K562 (cell line): ENCODE measurements at regions not wholly inside any gene's neighbourhood (a gene's known extent, or its start where the extent isn't known, plus 50 kb on each side); places are given as distances from the start of the nearest gene placed in this dataset.

Experiments used
- ATAC-seq: fragments of 200-7000 bp; cut with Tn5 transposase; 3 replicates; pipeline ENCODE4 v1.9.1; 2020; ENCODE audit warnings: moderate library complexity
- BruUV-seq: library from RNA; stranded (reverse); fragments of 400-500 nt; replicated peaks from 2 replicates; lab custom pipeline; 2021; lab: Mats Ljungman, UMichigan
- CTCF ChIA-PET: fragments of 300-600 bp; formaldehyde crosslinking; extraction: SDS; loops from one replicate; lab custom pipeline; 2021; ENCODE audit warnings: low intra/inter-chr PET ratio; lab: Yijun Ruan, JAX
- POLR2A ChIA-PET: fragments of 300-600, 350-650 bp; sonication (Branson Sonifier 250); formaldehyde crosslinking; extraction: SDS; loops from one replicate; lab custom pipeline; 2021; ENCODE audit warnings: antibody characterized with exemption, inconsistent platforms; lab: Yijun Ruan, JAX
- DNase-seq, 4 experiments: peaks; one replicate each; pipeline versions ENCODE4 v3.0.0 to v3.0.0-alpha.2; 2011 to 2018; ENCODE audit warnings: low spot score in 3 of 4, mixed read lengths in 3 of 4; ENCODE audit errors: extremely low read depth in 1 of 4
- FAIRE-seq: peaks from 2 replicates; lab custom pipeline; 2011; peaks lifted over from hg19 to GRCh38; lab: Jason Lieb, UNC
- H2AFZ ChIP-seq: 2 replicates; pipeline ENCODE4 v1.6.0; 2011; ENCODE audit warnings: low read depth, low read length, control low read depth, inconsistent platforms
- H3K27ac ChIP-seq: fragments of 200-600 bp; 3 replicates; pipeline ENCODE4 v1.8.0; 2011; ENCODE audit warnings: low read depth, mild to moderate bottlenecking, control low read depth, inconsistent platforms, low read length, moderate library complexity, mixed read lengths; ENCODE audit errors: extremely low read depth
- H3K27me3 ChIP-seq, 2 experiments: fragments of 300-600 bp in 1 of 2; 2 replicates in 1 of 2; 3 replicates in 1 of 2; pipeline versions ENCODE4 v1.6.0 to v1.8.0; 2011; ENCODE audit warnings: inconsistent platforms in 2 of 2, low read length in 2 of 2, mild to moderate bottlenecking in 1 of 2, mixed read lengths in 1 of 2, moderate library complexity in 1 of 2; ENCODE audit not compliant: control insufficient read depth in 2 of 2, insufficient read depth in 2 of 2
- H3K36me3 ChIP-seq: fragments of 300-600 bp; 3 replicates; pipeline ENCODE4 v1.8.0; 2011; ENCODE audit warnings: mild to moderate bottlenecking, low read length, inconsistent platforms; ENCODE audit not compliant: control insufficient read depth, insufficient read depth
- H3K4me1 ChIP-seq, 2 experiments: fragments of 200-600 bp in 1 of 2; replicated peaks in 1 of 2; 2 replicates in 1 of 2; 3 replicates in 1 of 2; pipeline versions ENCODE4 v1.5.1 to v1.8.0; 2011; ENCODE audit warnings: inconsistent platforms in 2 of 2, low read length in 2 of 2, mild to moderate bottlenecking in 1 of 2, mixed read lengths in 1 of 2, moderate library complexity in 1 of 2; ENCODE audit not compliant: control insufficient read depth in 2 of 2, insufficient read depth in 2 of 2
- H3K4me2 ChIP-seq: 2 replicates; pipeline ENCODE4 v1.6.1; 2011; ENCODE audit warnings: low read length, control low read depth, inconsistent platforms, mixed read lengths; ENCODE audit not compliant: insufficient read depth
- H3K4me3 ChIP-seq: fragments of 200-600 bp; sonication (generic), shearing (Covaris generic); 2 replicates; pipeline ENCODE4 v1.5.1; 2016; ENCODE audit warnings: control low read depth, inconsistent platforms
- H3K79me2 ChIP-seq: fragments of 200-600 bp; 3 replicates; pipeline ENCODE4 v1.8.0; 2011; ENCODE audit warnings: low read length, inconsistent platforms; ENCODE audit not compliant: control insufficient read depth, insufficient read depth
- H3K9ac ChIP-seq, 2 experiments: 2 replicates each; pipeline versions ENCODE4 v1.6.0 to v1.6.1; 2011; ENCODE audit warnings: low read depth in 2 of 2, low read length in 2 of 2, control low read depth in 1 of 2, inconsistent platforms in 1 of 2, mild to moderate bottlenecking in 1 of 2, mixed read lengths in 1 of 2; ENCODE audit not compliant: insufficient read depth in 1 of 2
- H3K9me1 ChIP-seq: one replicate; pipeline ENCODE4 v1.6.0; 2011; ENCODE audit warnings: inconsistent platforms, mild to moderate bottlenecking, low read length, moderate library complexity; ENCODE audit not compliant: control insufficient read depth, insufficient read depth
- H3K9me3 ChIP-seq: replicated peaks from 2 replicates; pipeline ENCODE4 v1.5.1; 2011; ENCODE audit warnings: low read depth, low read length, inconsistent platforms; ENCODE audit not compliant: control insufficient read depth, insufficient read depth
- H4K20me1 ChIP-seq: replicated peaks from 2 replicates; pipeline ENCODE4 v1.6.1; 2011; ENCODE audit warnings: low read length, inconsistent platforms, mixed read lengths; ENCODE audit not compliant: control insufficient read depth, insufficient read depth
- SMAD2 ChIP-seq: fragments of 150-350 bp; IDR thresholded peaks from 2 replicates; pipeline ENCODE4 v1.6.1; 2014; ENCODE audit warnings: low read depth, mild to moderate bottlenecking, low read length
- SMC3 ChIP-seq: conservative IDR thresholded peaks from 2 replicates; pipeline ENCODE4 v1.6.1; 2011; ENCODE audit warnings: low read depth, low read length, improper control_type of control experiment; ENCODE audit not compliant: insufficient read depth
- TBP ChIP-seq: optimal IDR thresholded peaks from 2 replicates; pipeline ENCODE3; 2011; ENCODE audit warnings: low read depth, low read length, improper control_type of control experiment
- ZKSCAN3 ChIP-seq: fragments of 250-450 bp; sonication (Bioruptor Pico); IDR thresholded peaks from 2 replicates; pipeline ENCODE4 v1.4.0; 2020
- WGBS: fragments of 100-300 bp; shearing (Covaris generic); methylation state at CpG from one replicate; pipeline ENCODE4 v1.1.6; 2016; ENCODE audit warnings: low coverage, mixed read lengths; ENCODE audit not compliant: insufficient coverage; ENCODE audit errors: missing lambda C conversion rate; 5-methylcytosine and 5-hydroxymethylcytosine counted together
- in situ Hi-C: fragments of 300-500 bp; cut with MboI; formaldehyde crosslinking; loops from 4 replicates; pipeline ENCODE4 v1.15.0; 2018; ENCODE audit warnings: inconsistent platforms, mixed read lengths
- intact Hi-C: fragments of 100-400 bp; cut with micrococcal nuclease; formaldehyde crosslinking; loops from 2 replicates; pipeline ENCODE4 v1.14.2; 2022
- TF ChIP-seq, protein P1 (sequence below), 2 experiments: fragments of 450-650 bp in 1 of 2; sonication (generic) in 1 of 2; formaldehyde crosslinking in 1 of 2; IDR thresholded peaks in 1 of 2; conservative IDR thresholded peaks in 1 of 2; 2 replicates each; pipeline versions ENCODE4 v1.6.1 to v1.8.1; 2016 to 2023; ENCODE audit warnings: mild to moderate bottlenecking in 2 of 2, moderate library complexity in 2 of 2, inconsistent platforms in 1 of 2, missing genetic modification reagents in 1 of 2
- TF ChIP-seq, protein P2 (sequence below): fragments of 450-650 bp; formaldehyde crosslinking; IDR thresholded peaks from 2 replicates; pipeline ENCODE4 v1.4.0; 2022; ENCODE audit warnings: missing genetic modification characterization
- TF ChIP-seq, protein P3 (sequence below): fragments of 250-450 bp; sonication (Bioruptor Pico); IDR thresholded peaks from 2 replicates; pipeline ENCODE4 v1.4.0; 2020; ENCODE audit warnings: mild to moderate bottlenecking
- TF ChIP-seq, protein P4 (sequence below): fragments of 450-650 bp; IDR thresholded peaks from 2 replicates; pipeline ENCODE4 v1.6.1; 2017; ENCODE audit warnings: antibody characterized with exemption, mild to moderate bottlenecking
- TF ChIP-seq, protein P5 (sequence below): fragments of 150-350 bp; conservative IDR thresholded peaks from 2 replicates; pipeline ENCODE4 v1.6.1; 2014; ENCODE audit warnings: low read length

DNA sequence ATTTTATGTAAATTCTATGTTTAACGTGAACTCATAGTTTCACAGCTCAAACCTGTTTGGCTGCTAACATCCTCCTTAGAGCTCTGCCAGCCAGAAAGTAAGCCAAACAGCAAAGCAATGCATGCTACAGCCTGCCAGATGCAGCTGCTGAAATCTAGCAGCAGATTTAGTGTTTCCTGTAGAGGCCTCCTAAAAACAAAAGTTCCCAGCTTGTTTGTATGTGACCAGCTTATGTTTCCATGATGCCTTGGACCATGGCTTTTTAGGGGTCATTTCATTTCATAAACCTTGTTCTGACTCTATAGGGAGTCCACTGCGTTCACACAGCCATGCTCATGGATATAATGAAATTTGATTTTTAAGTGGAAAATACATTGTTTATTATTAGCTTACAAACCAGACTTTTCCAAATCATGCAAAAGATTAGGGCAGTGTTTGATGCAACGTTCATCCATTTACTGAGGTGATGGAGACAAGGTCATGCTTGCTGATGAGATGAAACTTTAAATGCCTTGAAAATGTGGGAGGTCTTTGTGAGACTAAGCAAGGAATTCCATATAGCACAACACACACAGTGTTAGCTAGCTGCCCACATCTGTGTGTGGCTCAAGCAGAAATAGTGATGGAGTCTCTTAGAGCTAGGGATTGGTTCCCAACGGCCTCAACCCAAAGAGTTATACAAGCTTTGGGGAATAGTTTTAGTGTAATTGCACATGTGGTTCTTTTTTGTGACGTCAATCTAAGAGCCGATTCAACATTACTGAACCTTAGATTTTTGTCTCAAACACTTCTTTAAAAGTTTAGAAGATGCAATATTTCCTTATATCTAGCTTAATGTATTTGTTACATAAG lies 157.5 kb upstream of the LRIG3 start:
- no peak for FAIRE-seq
- H3K4me2 ChIP-seq = no peak overlapping the region
- ChIA-PET POLR2A (interaction anchor here (0.7 kb wide), 1 partner anchor 17 kb away, joined by 3 read pairs; no protein-coding TSS in a partner anchor), CTCF (no interaction called here)
- intact Hi-C loops (no loop called here), in situ Hi-C loops (no loop called here)
- DNase-seq = no peak
- H3K9me3 ChIP-seq = no peaks in the 10 kb centered on the region
- H2AFZ ChIP-seq = no peak overlapping the region
- H3K9ac ChIP-seq = no peak overlapping the region
- WGBS = 0% methylated on average over 6 of the region's 6 CpGs
- ATAC-seq = no peak
- no peaks in the 10 kb centered on the region for H3K4me1 ChIP-seq
- no peaks in the 10 kb centered on the region for H3K36me3 ChIP-seq
- H4K20me1 ChIP-seq = no peaks in the 10 kb centered on the region
- H3K79me2 ChIP-seq = no peaks in the 10 kb centered on the region
- no peak overlapping the region for H3K4me3 ChIP-seq
- BruUV-seq = no TSS peak
- H3K9me1 ChIP-seq = no peaks in the 10 kb centered on the region
- H3K27ac ChIP-seq = no peak overlapping the region
- H3K27me3 ChIP-seq = no peaks in the 10 kb centered on the region
- TF ChIP-seq, protein P1, sequence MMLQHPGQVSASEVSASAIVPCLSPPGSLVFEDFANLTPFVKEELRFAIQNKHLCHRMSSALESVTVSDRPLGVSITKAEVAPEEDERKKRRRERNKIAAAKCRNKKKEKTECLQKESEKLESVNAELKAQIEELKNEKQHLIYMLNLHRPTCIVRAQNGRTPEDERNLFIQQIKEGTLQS (IDR thresholded peaks at IDR 0.05) = no peak
- TF ChIP-seq, protein P1 (CRISPR knock-in tag; conservative IDR thresholded peaks at IDR 0.05) = no peak
- no peak for TF ChIP-seq SMAD2
- TF ChIP-seq, protein P2, sequence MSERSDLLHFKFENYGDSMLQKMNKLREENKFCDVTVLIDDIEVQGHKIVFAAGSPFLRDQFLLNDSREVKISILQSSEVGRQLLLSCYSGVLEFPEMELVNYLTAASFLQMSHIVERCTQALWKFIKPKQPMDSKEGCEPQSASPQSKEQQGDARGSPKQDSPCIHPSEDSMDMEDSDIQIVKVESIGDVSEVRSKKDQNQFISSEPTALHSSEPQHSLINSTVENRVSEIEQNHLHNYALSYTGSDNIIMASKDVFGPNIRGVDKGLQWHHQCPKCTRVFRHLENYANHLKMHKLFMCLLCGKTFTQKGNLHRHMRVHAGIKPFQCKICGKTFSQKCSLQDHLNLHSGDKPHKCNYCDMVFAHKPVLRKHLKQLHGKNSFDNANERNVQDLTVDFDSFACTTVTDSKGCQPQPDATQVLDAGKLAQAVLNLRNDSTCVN = no peak
- TF ChIP-seq ZKSCAN3 (CRISPR knock-in tag) = no peak
- no peak for TF ChIP-seq SMC3
- TF ChIP-seq, protein P3, sequence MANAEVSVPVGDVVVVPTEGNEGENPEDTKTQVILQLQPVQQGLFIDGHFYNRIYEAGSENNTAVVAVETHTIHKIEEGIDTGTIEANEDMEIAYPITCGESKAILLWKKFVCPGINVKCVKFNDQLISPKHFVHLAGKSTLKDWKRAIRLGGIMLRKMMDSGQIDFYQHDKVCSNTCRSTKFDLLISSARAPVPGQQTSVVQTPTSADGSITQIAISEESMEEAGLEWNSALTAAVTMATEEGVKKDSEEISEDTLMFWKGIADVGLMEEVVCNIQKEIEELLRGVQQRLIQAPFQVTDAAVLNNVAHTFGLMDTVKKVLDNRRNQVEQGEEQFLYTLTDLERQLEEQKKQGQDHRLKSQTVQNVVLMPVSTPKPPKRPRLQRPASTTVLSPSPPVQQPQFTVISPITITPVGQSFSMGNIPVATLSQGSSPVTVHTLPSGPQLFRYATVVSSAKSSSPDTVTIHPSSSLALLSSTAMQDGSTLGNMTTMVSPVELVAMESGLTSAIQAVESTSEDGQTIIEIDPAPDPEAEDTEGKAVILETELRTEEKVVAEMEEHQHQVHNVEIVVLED (CRISPR knock-in tag) = no peak
- no peak for TF ChIP-seq TBP
- TF ChIP-seq, protein P4, sequence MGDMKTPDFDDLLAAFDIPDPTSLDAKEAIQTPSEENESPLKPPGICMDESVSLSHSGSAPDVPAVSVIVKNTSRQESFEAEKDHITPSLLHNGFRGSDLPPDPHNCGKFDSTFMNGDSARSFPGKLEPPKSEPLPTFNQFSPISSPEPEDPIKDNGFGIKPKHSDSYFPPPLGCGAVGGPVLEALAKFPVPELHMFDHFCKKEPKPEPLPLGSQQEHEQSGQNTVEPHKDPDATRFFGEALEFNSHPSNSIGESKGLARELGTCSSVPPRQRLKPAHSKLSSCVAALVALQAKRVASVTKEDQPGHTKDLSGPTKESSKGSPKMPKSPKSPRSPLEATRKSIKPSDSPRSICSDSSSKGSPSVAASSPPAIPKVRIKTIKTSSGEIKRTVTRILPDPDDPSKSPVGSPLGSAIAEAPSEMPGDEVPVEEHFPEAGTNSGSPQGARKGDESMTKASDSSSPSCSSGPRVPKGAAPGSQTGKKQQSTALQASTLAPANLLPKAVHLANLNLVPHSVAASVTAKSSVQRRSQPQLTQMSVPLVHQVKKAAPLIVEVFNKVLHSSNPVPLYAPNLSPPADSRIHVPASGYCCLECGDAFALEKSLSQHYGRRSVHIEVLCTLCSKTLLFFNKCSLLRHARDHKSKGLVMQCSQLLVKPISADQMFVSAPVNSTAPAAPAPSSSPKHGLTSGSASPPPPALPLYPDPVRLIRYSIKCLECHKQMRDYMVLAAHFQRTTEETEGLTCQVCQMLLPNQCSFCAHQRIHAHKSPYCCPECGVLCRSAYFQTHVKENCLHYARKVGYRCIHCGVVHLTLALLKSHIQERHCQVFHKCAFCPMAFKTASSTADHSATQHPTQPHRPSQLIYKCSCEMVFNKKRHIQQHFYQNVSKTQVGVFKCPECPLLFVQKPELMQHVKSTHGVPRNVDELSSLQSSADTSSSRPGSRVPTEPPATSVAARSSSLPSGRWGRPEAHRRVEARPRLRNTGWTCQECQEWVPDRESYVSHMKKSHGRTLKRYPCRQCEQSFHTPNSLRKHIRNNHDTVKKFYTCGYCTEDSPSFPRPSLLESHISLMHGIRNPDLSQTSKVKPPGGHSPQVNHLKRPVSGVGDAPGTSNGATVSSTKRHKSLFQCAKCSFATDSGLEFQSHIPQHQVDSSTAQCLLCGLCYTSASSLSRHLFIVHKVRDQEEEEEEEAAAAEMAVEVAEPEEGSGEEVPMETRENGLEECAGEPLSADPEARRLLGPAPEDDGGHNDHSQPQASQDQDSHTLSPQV = no peak
- TF ChIP-seq, protein P5, sequence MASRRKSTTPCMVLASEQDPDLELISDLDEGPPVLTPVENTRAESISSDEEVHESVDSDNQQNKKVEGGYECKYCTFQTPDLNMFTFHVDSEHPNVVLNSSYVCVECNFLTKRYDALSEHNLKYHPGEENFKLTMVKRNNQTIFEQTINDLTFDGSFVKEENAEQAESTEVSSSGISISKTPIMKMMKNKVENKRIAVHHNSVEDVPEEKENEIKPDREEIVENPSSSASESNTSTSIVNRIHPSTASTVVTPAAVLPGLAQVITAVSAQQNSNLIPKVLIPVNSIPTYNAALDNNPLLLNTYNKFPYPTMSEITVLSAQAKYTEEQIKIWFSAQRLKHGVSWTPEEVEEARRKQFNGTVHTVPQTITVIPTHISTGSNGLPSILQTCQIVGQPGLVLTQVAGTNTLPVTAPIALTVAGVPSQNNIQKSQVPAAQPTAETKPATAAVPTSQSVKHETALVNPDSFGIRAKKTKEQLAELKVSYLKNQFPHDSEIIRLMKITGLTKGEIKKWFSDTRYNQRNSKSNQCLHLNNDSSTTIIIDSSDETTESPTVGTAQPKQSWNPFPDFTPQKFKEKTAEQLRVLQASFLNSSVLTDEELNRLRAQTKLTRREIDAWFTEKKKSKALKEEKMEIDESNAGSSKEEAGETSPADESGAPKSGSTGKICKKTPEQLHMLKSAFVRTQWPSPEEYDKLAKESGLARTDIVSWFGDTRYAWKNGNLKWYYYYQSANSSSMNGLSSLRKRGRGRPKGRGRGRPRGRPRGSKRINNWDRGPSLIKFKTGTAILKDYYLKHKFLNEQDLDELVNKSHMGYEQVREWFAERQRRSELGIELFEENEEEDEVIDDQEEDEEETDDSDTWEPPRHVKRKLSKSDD = no peak
